ENCODE measurements at regions not wholly inside any gene's neighbourhood (a gene's known extent, or its start where the extent isn't known, plus 50 kb on each side); places are given as distances from the start of the nearest gene placed in this dataset.

- H3K4me3 ChIP-seq (ENCODE audit: low read depth, low read length): no peak overlapping the region
- TF ChIP-seq CTCF (IDR thresholded peaks at IDR 0.05; ENCODE audit: control insufficient read depth, extremely low read depth, insufficient read depth): no peak
- no peak for DNase-seq (ENCODE audit: low read depth)
Observed at GRCh38 chr4:30943356-30943755, 223.2 kb downstream of the PCDH7 start.

DNA sequence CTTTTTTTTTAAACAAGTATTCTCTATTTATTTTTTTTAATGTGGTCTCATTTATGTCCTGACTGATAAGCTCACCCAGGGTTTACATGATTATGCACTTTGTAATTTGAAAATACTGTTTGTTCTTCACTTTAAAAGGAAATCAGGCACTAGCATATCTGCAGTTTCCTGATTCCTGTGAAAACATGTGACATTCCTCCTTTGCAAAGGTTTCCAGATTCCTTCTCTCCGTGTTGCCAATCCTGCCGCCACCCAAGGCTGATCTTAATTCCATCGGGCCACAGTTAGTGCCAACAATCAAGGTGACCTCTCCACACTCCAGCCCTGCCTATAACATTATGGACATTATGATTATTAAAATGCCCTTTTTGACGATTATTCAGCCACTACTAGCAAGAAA is 225.4 kb downstream of the PCDH7 start:
- DNase-seq (ENCODE audit: low read depth): no peak
- no peak for TF ChIP-seq CTCF (IDR thresholded peaks at IDR 0.05; ENCODE audit: control insufficient read depth, extremely low read depth, insufficient read depth)
- H3K4me3 ChIP-seq (ENCODE audit: low read depth, low read length): no peak overlapping the region

GRCh38 chr4:30946288-30946687 is 226.1 kb downstream of the PCDH7 start:
- DNase-seq (ENCODE audit: low read depth): no peak
- no peak for TF ChIP-seq CTCF (IDR thresholded peaks at IDR 0.05; ENCODE audit: control insufficient read depth, extremely low read depth, insufficient read depth)
- no peak overlapping the region for H3K4me3 ChIP-seq (ENCODE audit: low read depth, low read length)

GRCh38 chr4:30948653-30949052 is 228.5 kb downstream of the PCDH7 start:
- no peak for TF ChIP-seq CTCF (IDR thresholded peaks at IDR 0.05; ENCODE audit: control insufficient read depth, extremely low read depth, insufficient read depth)
- DNase-seq (ENCODE audit: low read depth): no peak

DNA sequence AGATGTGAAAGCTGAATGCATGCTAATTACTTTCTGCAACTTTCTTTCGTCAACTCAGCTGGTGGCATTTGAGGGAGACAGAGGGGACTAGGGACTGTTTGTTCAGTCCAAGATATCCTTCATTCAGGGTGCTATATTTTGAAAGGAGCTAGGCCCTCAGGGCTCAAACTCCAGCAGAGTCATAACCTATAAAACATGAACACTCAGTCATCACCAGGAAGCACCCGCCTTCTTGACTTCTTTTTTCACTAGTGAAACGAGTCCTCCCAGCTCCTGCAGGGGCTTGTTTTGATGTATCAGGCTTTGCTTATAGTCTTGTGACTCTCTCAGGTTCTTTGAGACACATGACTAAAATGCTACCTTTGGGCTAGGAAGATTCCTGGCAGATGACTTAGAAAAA is 230.6 kb downstream of the PCDH7 start:
- no peak for DNase-seq (ENCODE audit: low read depth)
- TF ChIP-seq CTCF (IDR thresholded peaks at IDR 0.05; ENCODE audit: control insufficient read depth, extremely low read depth, insufficient read depth): no peak
- H3K4me3 ChIP-seq (ENCODE audit: low read depth, low read length): no peak overlapping the region

More at GRCh38 chr4:30948653-30949052, 228.5 kb downstream of the PCDH7 start:
- no peak overlapping the region for H3K4me3 ChIP-seq (ENCODE audit: low read depth, low read length)

DNA sequence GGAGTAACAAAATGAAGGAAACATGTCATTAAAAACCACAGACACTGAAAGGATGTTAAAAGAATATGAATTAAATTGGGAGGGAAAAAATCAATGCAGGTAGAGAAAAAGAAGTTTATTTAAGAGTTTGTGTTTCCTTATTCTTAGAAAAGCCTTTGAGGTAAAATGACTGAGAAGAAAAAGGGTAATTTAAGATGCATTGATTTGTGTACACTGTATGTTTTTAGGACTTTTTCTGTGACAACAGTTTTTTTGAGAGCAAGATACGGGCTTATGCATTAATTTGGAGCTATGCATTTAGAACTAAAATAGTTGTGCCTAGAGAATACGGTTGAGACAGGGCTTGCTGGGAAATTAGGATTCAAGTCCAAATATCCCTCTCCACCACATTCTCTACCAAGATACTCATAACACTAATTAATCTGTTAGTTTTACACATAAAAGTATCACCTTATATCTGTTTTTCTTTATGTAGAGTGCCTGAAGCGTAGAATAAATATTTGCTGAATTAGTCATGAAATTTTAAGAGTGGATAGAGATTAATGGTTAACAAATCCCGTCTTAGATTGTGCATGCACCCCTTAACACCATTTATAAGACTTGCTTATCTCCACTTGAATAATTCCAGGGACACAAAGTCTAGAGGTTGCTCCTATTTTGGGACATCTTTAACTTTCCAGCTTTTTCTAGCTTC is 232.5 kb downstream of the PCDH7 start:
- H3K4me3 ChIP-seq (ENCODE audit: low read depth, low read length): no peak overlapping the region
- TF ChIP-seq CTCF (IDR thresholded peaks at IDR 0.05; ENCODE audit: control insufficient read depth, extremely low read depth, insufficient read depth): no peak
- no peak for DNase-seq (ENCODE audit: low read depth)

DNA sequence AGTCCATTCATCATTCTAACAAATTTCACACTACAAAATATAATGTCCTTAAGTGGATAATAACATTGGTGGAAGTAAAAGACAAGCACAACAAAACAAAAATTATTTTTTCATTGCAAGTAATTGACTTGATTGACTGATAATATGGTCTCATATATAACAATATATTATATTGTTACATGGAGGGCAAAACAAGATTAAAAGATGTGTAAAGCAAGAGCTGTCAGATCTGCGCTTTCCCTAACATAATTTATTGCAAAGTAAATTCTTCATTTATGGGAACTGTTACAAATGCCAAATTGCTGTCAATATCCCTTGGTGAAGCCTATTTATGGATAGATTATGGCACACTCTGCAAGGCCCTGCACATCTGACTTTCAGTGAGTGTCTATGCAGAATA is 233.6 kb downstream of the PCDH7 start:
- H3K4me3 ChIP-seq (ENCODE audit: low read depth, low read length): no peak overlapping the region
- no peak for TF ChIP-seq CTCF (IDR thresholded peaks at IDR 0.05; ENCODE audit: control insufficient read depth, extremely low read depth, insufficient read depth)
- DNase-seq (ENCODE audit: low read depth): no peak

Data from LNCaP clone FGC (cell line).